SHP77 treated with DMSO at 0.1 percent for 48 hours (cell line): ENCODE measurements at regions not wholly inside any gene's neighbourhood (a gene's known extent, or its start where the extent isn't known, plus 50 kb on each side); places are given as distances from the start of the nearest gene placed in this dataset.
"Not testable (repeated sequence)": the region's sequence is repeated elsewhere in the genome, so short reads cannot be mapped to it uniquely, and the experiment has no call there.

Source experiments
- DNase-seq: peaks from one replicate; lab custom pipeline; 2025; lab: John Stamatoyannopoulos, UW

- no peak for DNase-seq
These were observed 446.1 kb upstream of the RPS6KA3 start for GRCh38 chrX:20712811-20713210.

GRCh38 chrX:20711366-20711765 lies 444.7 kb upstream of the RPS6KA3 start:
- no peak for DNase-seq

GRCh38 chrX:20693078-20693477 lies 426.4 kb upstream of the RPS6KA3 start:
- DNase-seq: no peak

- DNase-seq: no peak
These were observed 419.5 kb upstream of the RPS6KA3 start for GRCh38 chrX:20686256-20686655.

- DNase-seq: no peak
These were observed 418.9 kb upstream of the RPS6KA3 start for GRCh38 chrX:20685652-20686051.

GRCh38 chrX:20681683-20682082 lies 415.0 kb upstream of the RPS6KA3 start:
- no peak for DNase-seq

GRCh38 chrX:20680998-20681397 lies 414.3 kb upstream of the RPS6KA3 start:
- DNase-seq: no peak

GRCh38 chrX:20672476-20672875 lies 405.8 kb upstream of the RPS6KA3 start:
- DNase-seq: no peak

- DNase-seq: not testable (repeated sequence)
These were observed 405.0 kb upstream of the RPS6KA3 start for GRCh38 chrX:20671746-20672145.

GRCh38 chrX:20670611-20671010 lies 403.9 kb upstream of the RPS6KA3 start:
- no peak for DNase-seq

GRCh38 chrX:20668550-20668949 lies 401.8 kb upstream of the RPS6KA3 start:
- no peak for DNase-seq

GRCh38 chrX:20666331-20666730 lies 399.6 kb upstream of the RPS6KA3 start:
- DNase-seq: no peak

- no peak for DNase-seq
These were observed 398.8 kb upstream of the RPS6KA3 start for GRCh38 chrX:20665481-20665880.

- no peak for DNase-seq
These were observed 398.1 kb upstream of the RPS6KA3 start for GRCh38 chrX:20664774-20665173.

GRCh38 chrX:20664131-20664530 lies 397.4 kb upstream of the RPS6KA3 start:
- DNase-seq: no peak

- DNase-seq: no peak
These were observed 396.6 kb upstream of the RPS6KA3 start for GRCh38 chrX:20663336-20663735.

GRCh38 chrX:20656721-20657120 lies 390.0 kb upstream of the RPS6KA3 start:
- DNase-seq: no peak

GRCh38 chrX:20654596-20655106 lies 387.9 kb upstream of the RPS6KA3 start:
- no peak for DNase-seq

GRCh38 chrX:20653070-20653469 lies 386.4 kb upstream of the RPS6KA3 start:
- DNase-seq: no peak

GRCh38 chrX:20641954-20642353 lies 375.2 kb upstream of the RPS6KA3 start:
- no peak for DNase-seq

- no peak for DNase-seq
These were observed 372.4 kb upstream of the RPS6KA3 start for GRCh38 chrX:20639115-20639514.

- no peak for DNase-seq
These were observed 370.6 kb upstream of the RPS6KA3 start for GRCh38 chrX:20637351-20637750.

- no peak for DNase-seq
These were observed 366.7 kb upstream of the RPS6KA3 start for GRCh38 chrX:20633451-20633850.

GRCh38 chrX:20623448-20623847 lies 356.7 kb upstream of the RPS6KA3 start:
- no peak for DNase-seq

- DNase-seq: no peak
These were observed 353.6 kb upstream of the RPS6KA3 start for GRCh38 chrX:20620306-20620705.
